HL-60 (cell line): ENCODE measurements at regions not wholly inside any gene's neighbourhood (a gene's known extent, or its start where the extent isn't known, plus 50 kb on each side); places are given as distances from the start of the nearest gene placed in this dataset.

ENCODE experiments used
- DNase-seq, 2 experiments: peaks; one replicate each; pipeline ENCODE4 v3.0.0-alpha.2; 2010 to 2020; ENCODE audit warnings: low read depth in 1 of 2, low spot score in 1 of 2
- H3K27ac ChIP-seq: fragments of 250-450 bp; sonication (Bioruptor Pico); replicated peaks from 2 replicates; pipeline ENCODE4 v1.5.1; 2020; ENCODE audit warnings: mild to moderate bottlenecking, moderate library complexity
- H3K27me3 ChIP-seq: fragments of 250-450 bp; sonication (Bioruptor Pico); 2 replicates; pipeline ENCODE4 v1.5.1; 2021; ENCODE audit warnings: mild to moderate bottlenecking, moderate library complexity; ENCODE audit not compliant: insufficient read depth, poor library complexity, severe bottlenecking
- H3K4me3 ChIP-seq: replicated peaks from 2 replicates; pipeline ENCODE4 v1.5.1; 2011; ENCODE audit warnings: mild to moderate bottlenecking, control low read depth, low read length; ENCODE audit not compliant: insufficient read depth
- GABPA ChIP-seq: IDR thresholded peaks from 2 replicates; pipeline ENCODE4 v1.6.1; 2012; ENCODE audit warnings: low read depth
- POLR2AphosphoS5 ChIP-seq: IDR thresholded peaks from 2 replicates; pipeline ENCODE4 v1.6.1; 2012; ENCODE audit warnings: low read depth
- SPI1 ChIP-seq: IDR thresholded peaks from 2 replicates; pipeline ENCODE4 v1.6.1; 2012; ENCODE audit warnings: low read depth, mild to moderate bottlenecking, borderline replicate concordance
- TF ChIP-seq, protein P1 (sequence below): IDR thresholded peaks from one replicate; pipeline ENCODE4 v1.5.1; 2011; ENCODE audit warnings: low read length, control low read depth, inconsistent platforms; ENCODE audit not compliant: insufficient read depth
- TF ChIP-seq, protein P2 (sequence below): IDR thresholded peaks from 2 replicates; pipeline ENCODE4 v1.6.1; 2012; ENCODE audit warnings: low read depth; ENCODE audit not compliant: insufficient replicate concordance

DNA sequence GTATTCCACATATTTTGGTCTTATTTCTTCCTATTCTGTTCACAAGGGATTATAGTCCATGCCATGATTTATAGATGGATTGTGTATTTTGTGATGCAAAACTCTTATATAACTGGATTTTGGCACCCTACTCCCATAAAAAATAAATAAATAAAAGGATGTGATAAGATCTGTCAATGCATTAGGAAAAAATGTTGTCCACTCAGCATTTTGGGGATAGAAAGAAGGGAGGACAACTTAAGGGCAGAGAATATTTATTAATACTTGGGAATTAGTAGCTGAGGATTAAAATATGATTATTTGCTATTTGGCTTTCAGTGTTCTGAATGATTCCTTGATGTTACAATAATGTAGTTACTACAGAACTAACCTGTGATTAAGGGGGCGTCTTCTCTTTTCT lies 682.6 kb downstream of the ZBBX start:
- Histone ChIP-seq H3K27me3 (no peaks in the 10 kb centered on the region), H3K4me3 (no peak overlapping the region), H3K27ac (no peak overlapping the region)
- DNase-seq: no peak
- TF ChIP-seq SPI1: no peak
- TF ChIP-seq, protein P1, sequence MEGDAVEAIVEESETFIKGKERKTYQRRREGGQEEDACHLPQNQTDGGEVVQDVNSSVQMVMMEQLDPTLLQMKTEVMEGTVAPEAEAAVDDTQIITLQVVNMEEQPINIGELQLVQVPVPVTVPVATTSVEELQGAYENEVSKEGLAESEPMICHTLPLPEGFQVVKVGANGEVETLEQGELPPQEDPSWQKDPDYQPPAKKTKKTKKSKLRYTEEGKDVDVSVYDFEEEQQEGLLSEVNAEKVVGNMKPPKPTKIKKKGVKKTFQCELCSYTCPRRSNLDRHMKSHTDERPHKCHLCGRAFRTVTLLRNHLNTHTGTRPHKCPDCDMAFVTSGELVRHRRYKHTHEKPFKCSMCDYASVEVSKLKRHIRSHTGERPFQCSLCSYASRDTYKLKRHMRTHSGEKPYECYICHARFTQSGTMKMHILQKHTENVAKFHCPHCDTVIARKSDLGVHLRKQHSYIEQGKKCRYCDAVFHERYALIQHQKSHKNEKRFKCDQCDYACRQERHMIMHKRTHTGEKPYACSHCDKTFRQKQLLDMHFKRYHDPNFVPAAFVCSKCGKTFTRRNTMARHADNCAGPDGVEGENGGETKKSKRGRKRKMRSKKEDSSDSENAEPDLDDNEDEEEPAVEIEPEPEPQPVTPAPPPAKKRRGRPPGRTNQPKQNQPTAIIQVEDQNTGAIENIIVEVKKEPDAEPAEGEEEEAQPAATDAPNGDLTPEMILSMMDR: no peak
- TF ChIP-seq, protein P2, sequence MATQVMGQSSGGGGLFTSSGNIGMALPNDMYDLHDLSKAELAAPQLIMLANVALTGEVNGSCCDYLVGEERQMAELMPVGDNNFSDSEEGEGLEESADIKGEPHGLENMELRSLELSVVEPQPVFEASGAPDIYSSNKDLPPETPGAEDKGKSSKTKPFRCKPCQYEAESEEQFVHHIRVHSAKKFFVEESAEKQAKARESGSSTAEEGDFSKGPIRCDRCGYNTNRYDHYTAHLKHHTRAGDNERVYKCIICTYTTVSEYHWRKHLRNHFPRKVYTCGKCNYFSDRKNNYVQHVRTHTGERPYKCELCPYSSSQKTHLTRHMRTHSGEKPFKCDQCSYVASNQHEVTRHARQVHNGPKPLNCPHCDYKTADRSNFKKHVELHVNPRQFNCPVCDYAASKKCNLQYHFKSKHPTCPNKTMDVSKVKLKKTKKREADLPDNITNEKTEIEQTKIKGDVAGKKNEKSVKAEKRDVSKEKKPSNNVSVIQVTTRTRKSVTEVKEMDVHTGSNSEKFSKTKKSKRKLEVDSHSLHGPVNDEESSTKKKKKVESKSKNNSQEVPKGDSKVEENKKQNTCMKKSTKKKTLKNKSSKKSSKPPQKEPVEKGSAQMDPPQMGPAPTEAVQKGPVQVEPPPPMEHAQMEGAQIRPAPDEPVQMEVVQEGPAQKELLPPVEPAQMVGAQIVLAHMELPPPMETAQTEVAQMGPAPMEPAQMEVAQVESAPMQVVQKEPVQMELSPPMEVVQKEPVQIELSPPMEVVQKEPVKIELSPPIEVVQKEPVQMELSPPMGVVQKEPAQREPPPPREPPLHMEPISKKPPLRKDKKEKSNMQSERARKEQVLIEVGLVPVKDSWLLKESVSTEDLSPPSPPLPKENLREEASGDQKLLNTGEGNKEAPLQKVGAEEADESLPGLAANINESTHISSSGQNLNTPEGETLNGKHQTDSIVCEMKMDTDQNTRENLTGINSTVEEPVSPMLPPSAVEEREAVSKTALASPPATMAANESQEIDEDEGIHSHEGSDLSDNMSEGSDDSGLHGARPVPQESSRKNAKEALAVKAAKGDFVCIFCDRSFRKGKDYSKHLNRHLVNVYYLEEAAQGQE: no peak
- TF ChIP-seq POLR2AphosphoS5: no peak
- TF ChIP-seq GABPA: no peak

DNA sequence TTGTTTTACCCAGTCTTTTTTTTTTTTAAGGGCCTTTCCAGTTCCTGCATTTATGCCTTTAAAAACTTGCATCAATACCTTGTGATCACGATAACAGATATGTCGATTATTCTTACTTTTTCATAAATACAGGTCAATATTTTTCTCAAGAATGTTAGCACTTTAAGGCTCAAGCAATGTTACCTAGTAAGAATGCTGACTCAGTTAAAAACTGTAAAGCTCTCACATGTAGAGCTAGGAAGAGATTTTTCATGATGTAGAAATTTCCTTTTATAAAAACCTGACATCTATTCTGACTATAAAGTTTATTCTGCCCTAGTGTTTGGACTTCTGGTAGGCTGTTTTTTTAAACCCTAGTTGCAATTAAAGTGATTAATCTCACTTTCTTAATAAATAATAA lies 684.0 kb downstream of the ZBBX start:
- TF ChIP-seq SPI1 (no peak), GABPA (no peak), POLR2AphosphoS5 (no peak)
- TF ChIP-seq, protein P2: no peak
- TF ChIP-seq, protein P1: no peak
- Histone ChIP-seq H3K4me3 (no peak overlapping the region), H3K27me3 (no peaks in the 10 kb centered on the region), H3K27ac (no peak overlapping the region)
- DNase-seq: no peak

DNA sequence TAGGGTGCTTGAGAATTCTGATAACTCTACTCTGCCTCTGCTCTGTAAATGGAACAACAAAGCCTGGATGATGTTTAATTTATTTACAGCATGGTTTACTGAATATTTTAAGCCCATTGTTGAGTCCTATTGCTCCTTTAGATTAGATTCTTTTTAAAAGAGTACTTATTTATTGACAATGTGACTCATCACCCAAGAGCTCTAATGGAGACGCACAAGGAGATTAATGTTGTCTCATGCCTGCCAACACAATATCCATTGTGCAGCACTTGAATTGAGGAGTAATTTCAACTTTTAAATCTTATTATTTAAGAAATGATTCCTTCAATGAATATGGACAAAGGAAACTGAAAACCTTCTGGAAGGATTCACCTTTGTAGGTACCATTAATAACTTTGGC lies 691.4 kb downstream of the ZBBX start:
- no peak for DNase-seq
- Histone ChIP-seq H3K27ac (no peak overlapping the region), H3K27me3 (no peaks in the 10 kb centered on the region), H3K4me3 (no peak overlapping the region)
- TF ChIP-seq, protein P2: no peak
- TF ChIP-seq SPI1 (no peak), GABPA (no peak), POLR2AphosphoS5 (no peak)
- TF ChIP-seq, protein P1: no peak
